ENCODE measurements at regions not wholly inside any gene's neighbourhood (a gene's known extent, or its start where the extent isn't known, plus 50 kb on each side); places are given as distances from the start of the nearest gene placed in this dataset.

- TF ChIP-seq POLR2A (IDR thresholded peaks at IDR 0.05), result no peak
- TF ChIP-seq CTCF (IDR thresholded peaks at IDR 0.05), result no peak
Observed at GRCh38 chr7:96388620-96389383, 66.9 kb upstream of the SLC25A13 start.
